ENCODE measurements at regions not wholly inside any gene's neighbourhood (a gene's known extent, or its start where the extent isn't known, plus 50 kb on each side); places are given as distances from the start of the nearest gene placed in this dataset.
"Not testable (repeated sequence)": the region's sequence is repeated elsewhere in the genome, so short reads cannot be mapped to it uniquely, and the experiment has no call there.

GRCh38 chr9:68593760-68594159 lies 53.1 kb upstream of the TMEM252 start:
- H3K4me3 ChIP-seq (ENCODE audit: low read depth, low read length); H3K27me3 ChIP-seq (ENCODE audit: control insufficient read depth, insufficient read depth, low read length); DNase-seq (ENCODE audit: low read depth); H3K36me3 ChIP-seq (ENCODE audit: control insufficient read depth, insufficient read depth, low read length); CTCF ChIA-PET; POLR2A ChIA-PET: not testable (repeated sequence)

- ChIA-PET POLR2A (no interaction called here), CTCF (interaction anchor here (0.6 to 0.9 kb wide), 2 partner anchors 12 to 15 kb away, joined by 4 read pairs; no protein-coding TSS in a partner anchor)
- no peaks in the 10 kb centered on the region for H3K36me3 ChIP-seq (ENCODE audit: control insufficient read depth, insufficient read depth, low read length)
- no peak overlapping the region for H3K4me3 ChIP-seq (ENCODE audit: low read depth, low read length)
- TF ChIP-seq CTCF (IDR thresholded peaks at IDR 0.05; ENCODE audit: insufficient read depth, low read depth, low read length): no peak
- no peaks in the 10 kb centered on the region for H3K27me3 ChIP-seq (ENCODE audit: control insufficient read depth, insufficient read depth, low read length)
- DNase-seq (ENCODE audit: low read depth): no peak
Measured at GRCh38 chr9:68595868-68596267, 55.2 kb upstream of the TMEM252 start.

GRCh38 chr9:68597362-68597997 lies 56.8 kb upstream of the TMEM252 start:
- H3K27me3 ChIP-seq (ENCODE audit: control insufficient read depth, insufficient read depth, low read length): no peaks in the 10 kb centered on the region
- no peak overlapping the region for H3K4me3 ChIP-seq (ENCODE audit: low read depth, low read length)
- ChIA-PET CTCF (no interaction called here), POLR2A (no interaction called here)
- DNase-seq (ENCODE audit: low read depth): no peak
- TF ChIP-seq CTCF (IDR thresholded peaks at IDR 0.05; ENCODE audit: insufficient read depth, low read depth, low read length): no peak
- no peaks in the 10 kb centered on the region for H3K36me3 ChIP-seq (ENCODE audit: control insufficient read depth, insufficient read depth, low read length)

GRCh38 chr9:68599826-68600225 lies 59.1 kb upstream of the TMEM252 start:
- TF ChIP-seq CTCF (IDR thresholded peaks at IDR 0.05; ENCODE audit: insufficient read depth, low read depth, low read length): no peak
- no peak overlapping the region for H3K4me3 ChIP-seq (ENCODE audit: low read depth, low read length)
- no peaks in the 10 kb centered on the region for H3K36me3 ChIP-seq (ENCODE audit: control insufficient read depth, insufficient read depth, low read length)
- H3K27me3 ChIP-seq (ENCODE audit: control insufficient read depth, insufficient read depth, low read length): no peaks in the 10 kb centered on the region
- no peak for DNase-seq (ENCODE audit: low read depth)
- ChIA-PET CTCF (no interaction called here), POLR2A (no interaction called here)

GRCh38 chr9:68601081-68601480 lies 60.4 kb upstream of the TMEM252 start:
- no peak for DNase-seq (ENCODE audit: low read depth)
- CTCF ChIA-PET: no interaction called here
- POLR2A ChIA-PET: no interaction called here
- H3K4me3 ChIP-seq (ENCODE audit: low read depth, low read length): no peak overlapping the region
- H3K27me3 ChIP-seq (ENCODE audit: control insufficient read depth, insufficient read depth, low read length): no peaks in the 10 kb centered on the region
- H3K36me3 ChIP-seq (ENCODE audit: control insufficient read depth, insufficient read depth, low read length): no peaks in the 10 kb centered on the region
- no peak for TF ChIP-seq CTCF (IDR thresholded peaks at IDR 0.05; ENCODE audit: insufficient read depth, low read depth, low read length)

- Histone ChIP-seq H3K27me3 (ENCODE audit: control insufficient read depth, insufficient read depth, low read length) (no peaks in the 10 kb centered on the region), H3K4me3 (ENCODE audit: low read depth, low read length) (no peak overlapping the region), H3K36me3 (ENCODE audit: control insufficient read depth, insufficient read depth, low read length) (no peaks in the 10 kb centered on the region)
- DNase-seq (ENCODE audit: low read depth): no peak
- ChIA-PET CTCF (no interaction called here), POLR2A (no interaction called here)
- no peak for TF ChIP-seq CTCF (IDR thresholded peaks at IDR 0.05; ENCODE audit: insufficient read depth, low read depth, low read length)
Measured at GRCh38 chr9:68603371-68603770, 62.7 kb upstream of the TMEM252 start.
